ENCODE measurements at regions not wholly inside any gene's neighbourhood (a gene's known extent, or its start where the extent isn't known, plus 50 kb on each side); places are given as distances from the start of the nearest gene placed in this dataset.

GRCh38 chr7:19834566-19834965 lies 61.1 kb upstream of the TMEM196 start:
- no peak for DNase-seq

GRCh38 chr7:19830604-19831003 lies 57.2 kb upstream of the TMEM196 start:
- no peak for DNase-seq

Data from DMS79 treated with DMSO at 0.1 percent for 48 hours (cell line).